Skeletal muscle tissue (tissue), 3 donors: ENCODE measurements at regions not wholly inside any gene's neighbourhood (a gene's known extent, or its start where the extent isn't known, plus 50 kb on each side); places are given as distances from the start of the nearest gene placed in this dataset.

Source experiments
- H3K27ac ChIP-seq: one replicate; pipeline ENCODE4 v1.7.0; 2013; ENCODE audit warnings: mild to moderate bottlenecking, low read depth, low read length, inconsistent platforms
- H3K27me3 ChIP-seq, 3 donors: one replicate each; pipeline ENCODE4 v1.7.0; 2013; ENCODE audit warnings: low read length in 3 of 3; ENCODE audit not compliant: control insufficient read depth in 3 of 3, insufficient read depth in 3 of 3
- H3K36me3 ChIP-seq, 3 donors: one replicate each; pipeline ENCODE4 v1.7.0; 2013; ENCODE audit warnings: low read length in 3 of 3; ENCODE audit not compliant: control insufficient read depth in 3 of 3, insufficient read depth in 3 of 3
- H3K4me1 ChIP-seq, 3 donors: one replicate each; pipeline ENCODE4 v1.7.0; 2013; ENCODE audit warnings: low read length in 3 of 3, mild to moderate bottlenecking in 3 of 3; ENCODE audit not compliant: control insufficient read depth in 3 of 3, insufficient read depth in 3 of 3
- H3K4me3 ChIP-seq, 3 donors: one replicate each; pipeline ENCODE4 v1.7.0; 2013; ENCODE audit warnings: low read length in 3 of 3
- H3K9ac ChIP-seq, 3 donors: one replicate each; pipeline ENCODE4 v1.7.0; 2013; ENCODE audit warnings: low read length in 3 of 3, mild to moderate bottlenecking in 3 of 3, moderate library complexity in 2 of 3, low read depth in 1 of 3
- H3K9me3 ChIP-seq, 3 donors: one replicate each; pipeline ENCODE4 v1.7.0; 2013; ENCODE audit warnings: low read length in 3 of 3; ENCODE audit not compliant: control insufficient read depth in 3 of 3
- donor health status: Osteomylitis.

DNA sequence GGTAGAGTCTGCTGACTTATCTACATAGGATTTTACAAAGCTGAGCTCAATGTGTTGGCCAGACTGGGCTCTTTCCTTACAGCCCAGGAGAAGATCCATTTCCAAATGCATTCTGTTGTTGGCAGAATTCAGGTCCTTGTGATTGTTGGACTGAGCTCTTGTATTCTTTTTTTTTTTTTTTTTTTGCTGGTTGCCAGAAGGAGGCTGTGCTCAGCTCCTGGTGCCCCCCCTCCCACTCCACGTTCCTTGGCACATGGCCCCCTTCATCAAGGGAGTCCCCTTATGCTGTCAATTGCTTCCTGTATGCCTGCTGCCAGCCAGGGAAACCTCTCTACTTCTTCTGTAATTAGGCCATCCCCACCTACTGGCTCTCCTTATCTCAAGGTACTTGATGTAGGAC is 518.1 kb upstream of the AKR1E2 start:
- Histone ChIP-seq H3K27ac (no peak overlapping the region), H3K4me3 (no peak overlapping the region), H3K9ac (no peak overlapping the region), H3K4me1 (peaks cover 2 to 5% (median 4%) of the 10 kb centered on the region in 3 donors), H3K36me3 (no peaks in the 10 kb centered on the region), H3K27me3 (no peaks in the 10 kb centered on the region), H3K9me3 (no peaks in the 10 kb centered on the region)

GRCh38 chr10:4306871-4307270 is 519.1 kb upstream of the AKR1E2 start:
- Histone ChIP-seq H3K9me3 (no peaks in the 10 kb centered on the region), H3K9ac (no peak overlapping the region), H3K4me1 (peaks cover 2 to 6% (median 4%) of the 10 kb centered on the region in 3 donors), H3K4me3 (no peak overlapping the region), H3K27ac (no peak overlapping the region), H3K27me3 (no peaks in the 10 kb centered on the region), H3K36me3 (no peaks in the 10 kb centered on the region)

- H3K9ac ChIP-seq, result no peak overlapping the region
- no peaks in the 10 kb centered on the region for H3K27me3 ChIP-seq
Observed at GRCh38 chr10:4303045-4303444, 518.0 kb upstream of the KLF6 start.

DNA sequence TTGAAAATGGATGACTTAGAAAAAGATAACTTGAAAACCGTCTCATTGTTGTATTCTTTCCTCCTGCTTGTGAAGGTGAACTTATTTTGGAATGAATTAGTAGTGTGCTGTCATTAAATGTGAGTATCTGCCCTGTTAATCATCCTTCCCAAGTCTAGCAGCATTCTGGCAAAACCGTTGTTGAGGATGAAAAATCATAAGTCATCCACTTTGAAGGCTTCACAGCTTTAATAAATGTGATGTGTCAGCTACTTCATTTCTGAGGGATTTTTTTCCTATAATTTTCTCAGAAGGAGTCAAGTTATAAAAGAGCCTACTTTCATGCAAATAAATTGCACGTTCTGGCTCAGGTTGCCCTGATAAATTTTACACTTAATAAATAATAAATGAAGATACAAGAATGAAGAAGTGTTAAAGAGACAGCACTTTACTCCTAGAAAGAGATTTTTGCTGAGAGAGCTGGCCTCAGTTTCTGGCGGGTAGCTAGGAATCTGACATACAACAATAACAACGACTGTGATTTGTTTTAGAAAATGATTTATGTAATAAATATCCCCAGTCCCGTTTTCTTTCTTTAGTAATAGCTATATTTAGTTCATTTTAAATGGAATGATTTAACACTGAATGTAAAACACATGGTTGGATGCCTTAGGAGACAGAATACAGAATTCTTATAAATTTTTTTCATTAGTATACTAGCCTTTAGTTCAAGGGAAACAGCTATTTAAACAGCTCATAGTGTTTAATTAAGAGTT is 516.5 kb upstream of the KLF6 start:
- H3K9me3 ChIP-seq, result no peaks in the 10 kb centered on the region
- no peak overlapping the region for H3K9ac ChIP-seq
- H3K36me3 ChIP-seq, result no peaks in the 10 kb centered on the region
- no peaks in the 10 kb centered on the region for H3K27me3 ChIP-seq
- no peak overlapping the region for H3K27ac ChIP-seq
- H3K4me3 ChIP-seq, result no peak overlapping the region
- peaks cover 0 to 3% (median 2%) of the 10 kb centered on the region in 3 donors for H3K4me1 ChIP-seq

More at GRCh38 chr10:4303045-4303444, 518.0 kb upstream of the KLF6 start:
- no peaks in the 10 kb centered on the region for H3K9me3 ChIP-seq
- H3K4me3 ChIP-seq, result peak overlapping the region in 2 of 3 donors; percentile 15 to 34
- no peak overlapping the region for H3K27ac ChIP-seq
- no peaks in the 10 kb centered on the region for H3K36me3 ChIP-seq
- peaks cover 0 to 4% (median 3%) of the 10 kb centered on the region in 3 donors for H3K4me1 ChIP-seq

DNA sequence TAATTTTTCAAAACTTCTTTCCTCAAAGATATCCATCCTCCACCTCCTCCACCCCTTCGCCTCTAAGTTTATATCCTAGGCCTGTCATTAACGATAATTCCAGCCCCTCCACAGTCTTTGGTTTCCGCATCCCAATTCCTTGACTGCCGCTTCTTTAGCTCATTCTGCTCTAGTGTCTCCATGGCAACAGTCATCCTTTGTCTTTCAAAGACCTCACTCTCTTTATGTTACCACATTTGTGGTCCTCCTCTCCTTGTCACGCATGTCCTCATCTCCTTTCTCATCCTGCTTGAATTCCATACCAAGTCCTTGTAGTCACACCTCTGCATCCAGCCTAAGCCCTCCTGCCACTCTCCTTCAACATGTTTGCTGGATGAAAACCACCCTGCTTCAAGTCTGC is 511.2 kb upstream of the KLF6 start:
- no peaks in the 10 kb centered on the region for H3K4me1 ChIP-seq
- H3K36me3 ChIP-seq, result no peaks in the 10 kb centered on the region
- H3K9me3 ChIP-seq, result no peaks in the 10 kb centered on the region
- H3K27ac ChIP-seq, result no peak overlapping the region
- no peak overlapping the region for H3K4me3 ChIP-seq
- no peaks in the 10 kb centered on the region for H3K27me3 ChIP-seq
- no peak overlapping the region for H3K9ac ChIP-seq

DNA sequence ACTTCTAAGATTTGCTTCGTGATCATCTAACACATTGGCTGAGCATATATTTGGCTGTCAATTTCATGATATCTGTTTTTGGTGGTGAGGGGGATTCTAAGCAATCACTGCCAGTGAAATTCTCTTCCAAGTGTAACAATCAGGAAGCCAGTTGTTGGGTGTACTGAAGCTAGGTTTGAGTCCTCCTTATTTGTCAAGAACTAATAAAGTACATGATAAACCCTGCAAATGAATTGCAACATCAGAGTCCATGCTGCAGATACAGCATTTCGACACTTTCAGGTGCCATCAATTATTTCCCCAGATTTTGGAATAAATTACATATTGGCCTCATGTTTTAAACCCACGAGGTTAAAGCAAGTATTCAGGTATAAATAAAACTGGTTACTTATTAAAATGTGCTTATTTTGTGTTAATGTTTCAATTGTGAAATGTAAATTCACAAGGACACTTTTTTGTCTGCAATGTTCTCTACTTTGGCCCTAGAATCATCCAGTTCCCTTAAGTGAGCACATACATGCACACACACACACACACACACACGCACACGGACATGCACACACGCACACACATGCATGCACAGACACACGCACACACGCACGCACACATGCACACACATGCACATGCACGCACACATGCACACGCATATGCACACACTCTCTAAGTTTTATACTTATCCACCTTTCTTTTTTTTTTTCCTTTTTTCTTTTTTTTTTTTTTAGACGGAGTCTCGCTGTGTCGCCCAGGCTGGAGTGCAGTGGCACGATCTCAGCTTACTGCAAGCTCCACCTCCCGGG is 510.2 kb upstream of the KLF6 start:
- H3K9ac ChIP-seq, result no peak overlapping the region
- no peaks in the 10 kb centered on the region for H3K9me3 ChIP-seq
- H3K4me1 ChIP-seq, result no peaks in the 10 kb centered on the region
- H3K36me3 ChIP-seq, result no peaks in the 10 kb centered on the region
- no peak overlapping the region for H3K27ac ChIP-seq
- H3K27me3 ChIP-seq, result no peaks in the 10 kb centered on the region
- H3K4me3 ChIP-seq, result no peak overlapping the region

- Histone ChIP-seq H3K27ac (no peak overlapping the region), H3K4me1 (no peaks in the 10 kb centered on the region), H3K27me3 (no peaks in the 10 kb centered on the region), H3K9me3 (no peaks in the 10 kb centered on the region), H3K36me3 (no peaks in the 10 kb centered on the region), H3K9ac (no peak overlapping the region), H3K4me3 (no peak overlapping the region)
Observed at GRCh38 chr10:4294271-4294670, 509.3 kb upstream of the KLF6 start.

DNA sequence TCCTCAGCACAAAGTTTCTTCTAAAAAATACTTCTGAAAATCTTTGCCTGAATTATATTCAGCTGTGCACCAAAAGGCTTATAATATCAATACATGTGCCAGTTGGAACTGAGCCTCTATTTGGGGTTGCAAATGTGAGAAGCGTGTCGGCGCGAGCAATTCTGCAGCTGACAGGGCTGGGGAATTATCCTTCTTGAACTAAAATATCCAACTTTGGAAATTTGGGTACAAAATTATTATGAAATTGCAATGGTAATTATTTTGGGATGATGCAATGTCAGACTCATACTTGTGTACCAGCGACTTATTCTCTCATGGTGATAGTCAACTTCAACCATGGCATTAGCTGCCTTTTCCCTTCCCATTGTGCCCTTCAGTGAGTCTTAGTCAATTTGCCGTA is 507.0 kb upstream of the KLF6 start:
- Histone ChIP-seq H3K9ac (no peak overlapping the region), H3K36me3 (no peaks in the 10 kb centered on the region), H3K27ac (no peak overlapping the region), H3K4me1 (no peaks in the 10 kb centered on the region), H3K4me3 (no peak overlapping the region), H3K27me3 (no peaks in the 10 kb centered on the region), H3K9me3 (no peaks in the 10 kb centered on the region)

DNA sequence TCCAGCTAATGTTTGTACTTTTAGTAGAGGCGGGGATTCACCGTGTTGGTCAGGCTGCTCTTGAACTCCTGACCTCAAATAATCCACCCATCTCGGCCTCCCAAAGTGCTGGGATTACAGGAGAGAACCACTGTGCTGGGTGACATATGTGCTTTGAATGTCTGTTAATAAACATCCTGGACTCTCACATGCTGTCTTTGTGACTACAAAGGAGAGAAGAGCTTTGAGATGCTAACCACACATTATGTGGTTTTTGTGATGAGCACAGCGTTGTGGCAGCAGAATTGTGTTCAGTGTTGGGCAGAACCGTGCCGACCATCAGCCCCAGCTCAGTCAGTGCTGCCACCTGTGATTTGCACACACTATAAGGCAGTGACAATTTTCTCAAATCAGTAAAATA is 500.1 kb upstream of the KLF6 start:
- Histone ChIP-seq H3K4me1 (peaks cover 16 to 18% (median 18%) of the 10 kb centered on the region in 3 donors), H3K36me3 (no peaks in the 10 kb centered on the region), H3K27me3 (no peaks in the 10 kb centered on the region), H3K27ac (peak overlapping the region; percentile 8), H3K9ac (no peak overlapping the region), H3K4me3 (no peak overlapping the region), H3K9me3 (no peaks in the 10 kb centered on the region)
